ENCODE measurements at regions not wholly inside any gene's neighbourhood (a gene's known extent, or its start where the extent isn't known, plus 50 kb on each side); places are given as distances from the start of the nearest gene placed in this dataset.

GRCh38 chr16:52872731-52873130, 180.0 kb downstream of the CHD9NB start:
- DNase-seq, result no peak

GRCh38 chr16:52871481-52871880, 181.2 kb downstream of the CHD9NB start:
- DNase-seq, result no peak

GRCh38 chr16:52869243-52869642, 183.5 kb downstream of the CHD9NB start:
- no peak for DNase-seq

GRCh38 chr16:52863000-52863399, 189.7 kb downstream of the CHD9NB start:
- no peak for DNase-seq

GRCh38 chr16:52861614-52862022, 191.1 kb downstream of the CHD9NB start:
- peak; percentile 5 for DNase-seq

- DNase-seq, result no peak
Observed at GRCh38 chr16:52855463-52855862, 197.2 kb downstream of the CHD9NB start.

GRCh38 chr16:52852978-52853377, 199.7 kb downstream of the CHD9NB start:
- DNase-seq, result no peak

GRCh38 chr16:52851211-52851740, 201.4 kb downstream of the CHD9NB start:
- no peak for DNase-seq

GRCh38 chr16:52843381-52843780, 209.3 kb downstream of the CHD9NB start:
- DNase-seq, result no peak

GRCh38 chr16:52837251-52837650, 215.4 kb downstream of the CHD9NB start:
- no peak for DNase-seq

- no peak for DNase-seq
Observed at GRCh38 chr16:52834736-52835465, 217.8 kb downstream of the CHD9NB start.

GRCh38 chr16:52832771-52833170, 219.9 kb downstream of the CHD9NB start:
- no peak for DNase-seq

- no peak for DNase-seq
Observed at GRCh38 chr16:52827456-52827855, 225.2 kb downstream of the CHD9NB start.

- DNase-seq, result no peak
Observed at GRCh38 chr16:52825892-52826291, 226.8 kb downstream of the CHD9NB start.

- DNase-seq, result no peak
Observed at GRCh38 chr16:52819808-52820207, 232.9 kb downstream of the CHD9NB start.

GRCh38 chr16:52819405-52819804, 233.3 kb downstream of the CHD9NB start:
- DNase-seq, result no peak

GRCh38 chr16:52817696-52818095, 235.0 kb downstream of the CHD9NB start:
- DNase-seq, result no peak

GRCh38 chr16:52816993-52817392, 235.7 kb downstream of the CHD9NB start:
- no peak for DNase-seq

GRCh38 chr16:52812678-52813556, 239.8 kb downstream of the CHD9NB start:
- no peak for DNase-seq

- no peak for DNase-seq
Observed at GRCh38 chr16:52805559-52806168, 247.0 kb downstream of the CHD9NB start.

GRCh38 chr16:52800432-52800831, 252.3 kb downstream of the CHD9NB start:
- no peak for DNase-seq

- no peak for DNase-seq
Observed at GRCh38 chr16:52799149-52799548, 252.2 kb upstream of the TOX3 start.

GRCh38 chr16:52787709-52788108, 240.8 kb upstream of the TOX3 start:
- DNase-seq, result no peak

Data from NCI-H2029 treated with DMSO at 0.1 percent for 48 hours (cell line).